RWPE1 (cell line): ENCODE measurements at regions not wholly inside any gene's neighbourhood (a gene's known extent, or its start where the extent isn't known, plus 50 kb on each side); places are given as distances from the start of the nearest gene placed in this dataset.
"Not testable (repeated sequence)": the region's sequence is repeated elsewhere in the genome, so short reads cannot be mapped to it uniquely, and the experiment has no call there.

Experiments
- CTCF ChIA-PET: fragments of 350-600 bp; sonication (Branson Sonifier 250); formaldehyde crosslinking; extraction: SDS; loops from one replicate; lab custom pipeline; 2021; lab: Yijun Ruan, JAX
- POLR2A ChIA-PET: fragments of 400-600 bp; formaldehyde crosslinking; extraction: SDS; loops from one replicate; lab custom pipeline; 2020; ENCODE audit warnings: antibody characterized with exemption; ENCODE audit not compliant: low non-redundant PET; lab: Yijun Ruan, JAX
- DNase-seq: peaks from one replicate; pipeline ENCODE4 v3.0.0; 2012; ENCODE audit warnings: low spot score
- H3K27ac ChIP-seq: fragments of 450-650 bp; 2 replicates; pipeline ENCODE4 v1.5.1; 2017
- CTCF ChIP-seq: fragments of 450-650 bp; conservative IDR thresholded peaks from 2 replicates; pipeline ENCODE4 v1.5.1; 2017; ENCODE audit warnings: low read depth, mild to moderate bottlenecking

- no peak for DNase-seq
- POLR2A ChIA-PET = no interaction called here
- H3K27ac ChIP-seq = no peak overlapping the region
- no peak for TF ChIP-seq CTCF
- CTCF ChIA-PET = interaction anchor here (0.7 kb wide), 1 partner anchor 40 kb away, joined by 5 read pairs; no protein-coding TSS in a partner anchor
Observed at GRCh38 chr5:167417662-167418061, 873.8 kb upstream of the WWC1 start.

GRCh38 chr5:167425161-167425560, 866.3 kb upstream of the WWC1 start:
- DNase-seq = no peak
- ChIA-PET POLR2A (no interaction called here), CTCF (interaction anchor here (0.8 kb wide), 1 partner anchor 109 kb away, joined by 3 read pairs; no protein-coding TSS in a partner anchor)
- no peak for TF ChIP-seq CTCF
- no peak overlapping the region for H3K27ac ChIP-seq

GRCh38 chr5:167426501-167426900, 864.9 kb upstream of the WWC1 start:
- CTCF ChIA-PET = interaction anchor here (0.7 kb wide), 1 partner anchor 58 kb away, joined by 4 read pairs; no protein-coding TSS in a partner anchor
- DNase-seq = no peak
- H3K27ac ChIP-seq = no peak overlapping the region
- no peak for TF ChIP-seq CTCF
- POLR2A ChIA-PET = interaction anchor here (0.6 kb wide), 1 partner anchor 20 kb away, joined by 5 read pairs; no protein-coding TSS in a partner anchor

GRCh38 chr5:167427641-167428040, 863.8 kb upstream of the WWC1 start:
- CTCF ChIA-PET, POLR2A ChIA-PET, DNase-seq, H3K27ac ChIP-seq: not testable (repeated sequence)

GRCh38 chr5:167440846-167441245, 850.6 kb upstream of the WWC1 start:
- CTCF ChIA-PET = no interaction called here

GRCh38 chr5:167442922-167443321, 848.5 kb upstream of the WWC1 start:
- DNase-seq = no peak
- ChIA-PET CTCF (no interaction called here), POLR2A (no interaction called here)
- no peak overlapping the region for H3K27ac ChIP-seq
- no peak for TF ChIP-seq CTCF

More at GRCh38 chr5:167440846-167441245, 850.6 kb upstream of the WWC1 start:
- POLR2A ChIA-PET = no interaction called here
- DNase-seq = no peak
- TF ChIP-seq CTCF = no peak
- H3K27ac ChIP-seq = no peak overlapping the region

GRCh38 chr5:167447466-167448375, 843.7 kb upstream of the WWC1 start:
- POLR2A ChIA-PET = no interaction called here
- DNase-seq = no peak
- no peak overlapping the region for H3K27ac ChIP-seq
- CTCF ChIA-PET = interaction anchor here (0.7 kb wide), 1 partner anchor 304 kb away, joined by 3 read pairs; no protein-coding TSS in a partner anchor
- no peak for TF ChIP-seq CTCF
